C4-2B (cell line): ENCODE measurements at regions not wholly inside any gene's neighbourhood (a gene's known extent, or its start where the extent isn't known, plus 50 kb on each side); places are given as distances from the start of the nearest gene placed in this dataset.

Source experiments
- CTCF ChIP-seq: fragments of 450-650 bp; conservative IDR thresholded peaks from 2 replicates; pipeline ENCODE4 v1.5.1; 2017; ENCODE audit warnings: mild to moderate bottlenecking
- ZFX ChIP-seq: fragments of 450-650 bp; IDR thresholded peaks from 2 replicates; pipeline ENCODE4 v1.6.1; 2017

GRCh38 chrX:121256647-121257046, 209.2 kb downstream of the GLUD2 start:
- no peak for TF ChIP-seq CTCF
- TF ChIP-seq ZFX = no peak
